AG04450 (cell line): ENCODE measurements at regions not wholly inside any gene's neighbourhood (a gene's known extent, or its start where the extent isn't known, plus 50 kb on each side); places are given as distances from the start of the nearest gene placed in this dataset.

Source experiments
- CTCF ChIA-PET: fragments of 300-600, 350-600 bp; formaldehyde crosslinking; extraction: SDS; loops from one replicate; lab custom pipeline; 2022; ENCODE audit warnings: antibody characterized with exemption, inconsistent platforms; lab: Charles Lee
- POLR2A ChIA-PET: fragments of 350-600 bp; formaldehyde crosslinking; extraction: SDS; loops from one replicate; lab custom pipeline; 2021; ENCODE audit warnings: antibody characterized with exemption, inconsistent platforms; lab: Yijun Ruan, JAX
- DNase-seq: peaks from one replicate; pipeline ENCODE4 v3.0.0-alpha.2; 2011; ENCODE audit warnings: low read depth, low spot score
- H3K27ac ChIP-seq: one replicate; pipeline ENCODE4 v1.5.1; 2012; ENCODE audit warnings: low read depth, low read length, control low read depth
- H3K27me3 ChIP-seq: one replicate; pipeline ENCODE4 v1.6.0; 2012; ENCODE audit warnings: low read length; ENCODE audit not compliant: control insufficient read depth, insufficient read depth
- H3K4me3 ChIP-seq: 2 replicates; pipeline ENCODE4 v1.5.1; 2011; ENCODE audit warnings: mild to moderate bottlenecking, low read depth, low read length, control low read depth
- H3K9me3 ChIP-seq: 2 replicates; pipeline ENCODE4 v1.5.1; 2012; ENCODE audit warnings: low read length; ENCODE audit not compliant: control insufficient read depth, insufficient read depth
- TF ChIP-seq, protein P1 (sequence below): IDR thresholded peaks from 2 replicates; pipeline ENCODE4 v1.5.1; 2011; ENCODE audit warnings: low read depth, low read length, control low read depth, inconsistent platforms

GRCh38 chr18:39007031-39007902 is 1441.7 kb upstream of the CELF4 start:
- TF ChIP-seq, protein P1, sequence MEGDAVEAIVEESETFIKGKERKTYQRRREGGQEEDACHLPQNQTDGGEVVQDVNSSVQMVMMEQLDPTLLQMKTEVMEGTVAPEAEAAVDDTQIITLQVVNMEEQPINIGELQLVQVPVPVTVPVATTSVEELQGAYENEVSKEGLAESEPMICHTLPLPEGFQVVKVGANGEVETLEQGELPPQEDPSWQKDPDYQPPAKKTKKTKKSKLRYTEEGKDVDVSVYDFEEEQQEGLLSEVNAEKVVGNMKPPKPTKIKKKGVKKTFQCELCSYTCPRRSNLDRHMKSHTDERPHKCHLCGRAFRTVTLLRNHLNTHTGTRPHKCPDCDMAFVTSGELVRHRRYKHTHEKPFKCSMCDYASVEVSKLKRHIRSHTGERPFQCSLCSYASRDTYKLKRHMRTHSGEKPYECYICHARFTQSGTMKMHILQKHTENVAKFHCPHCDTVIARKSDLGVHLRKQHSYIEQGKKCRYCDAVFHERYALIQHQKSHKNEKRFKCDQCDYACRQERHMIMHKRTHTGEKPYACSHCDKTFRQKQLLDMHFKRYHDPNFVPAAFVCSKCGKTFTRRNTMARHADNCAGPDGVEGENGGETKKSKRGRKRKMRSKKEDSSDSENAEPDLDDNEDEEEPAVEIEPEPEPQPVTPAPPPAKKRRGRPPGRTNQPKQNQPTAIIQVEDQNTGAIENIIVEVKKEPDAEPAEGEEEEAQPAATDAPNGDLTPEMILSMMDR: no peak
- ChIA-PET POLR2A (no interaction called here), CTCF (no interaction called here)
- Histone ChIP-seq H3K4me3 (no peak overlapping the region), H3K27ac (no peak overlapping the region), H3K27me3 (no peaks in the 10 kb centered on the region), H3K9me3 (no peaks in the 10 kb centered on the region)
- no peak for DNase-seq

DNA sequence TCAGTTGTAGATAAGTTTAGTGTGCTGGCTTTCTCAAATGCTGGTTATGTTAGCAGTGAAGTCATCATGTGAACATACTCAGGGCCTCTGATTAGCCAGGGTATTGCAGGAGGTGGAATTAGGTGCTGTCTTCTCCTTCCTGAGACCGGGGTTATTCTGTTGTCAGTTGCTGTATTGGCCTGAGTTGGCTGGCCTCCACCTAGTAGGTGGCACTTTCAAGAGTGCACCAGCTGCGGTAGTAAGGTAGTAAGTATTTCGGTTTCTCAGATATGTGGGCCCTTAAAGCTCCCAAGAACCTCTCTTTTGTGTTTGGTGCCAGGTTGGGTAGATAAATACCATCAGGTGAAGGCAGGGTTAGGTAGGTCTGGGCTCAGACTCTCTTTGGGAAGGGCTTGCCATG is 1430.5 kb upstream of the CELF4 start:
- ChIA-PET POLR2A (no interaction called here), CTCF (no interaction called here)
- TF ChIP-seq, protein P1: no peak
- Histone ChIP-seq H3K27me3 (no peaks in the 10 kb centered on the region), H3K4me3 (no peak overlapping the region), H3K9me3 (no peaks in the 10 kb centered on the region), H3K27ac (no peak overlapping the region)
- no peak for DNase-seq

GRCh38 chr18:38993342-38993741 is 1427.7 kb upstream of the CELF4 start:
- TF ChIP-seq, protein P1: no peak
- ChIA-PET POLR2A (no interaction called here), CTCF (no interaction called here)

GRCh38 chr18:38984968-38985367 is 1419.4 kb upstream of the CELF4 start:
- Histone ChIP-seq H3K27me3 (no peaks in the 10 kb centered on the region), H3K4me3 (no peak overlapping the region), H3K9me3 (no peaks in the 10 kb centered on the region), H3K27ac (no peak overlapping the region)
- no peak for DNase-seq
- TF ChIP-seq, protein P1: no peak
- ChIA-PET CTCF (interaction anchor here (0.6 kb wide), 1 partner anchor 1232 kb away, joined by 3 read pairs; no protein-coding TSS in a partner anchor), POLR2A (no interaction called here)

More at GRCh38 chr18:38993342-38993741, 1427.7 kb upstream of the CELF4 start:
- Histone ChIP-seq H3K27ac (no peak overlapping the region), H3K4me3 (no peak overlapping the region), H3K9me3 (no peaks in the 10 kb centered on the region), H3K27me3 (no peaks in the 10 kb centered on the region)
- no peak for DNase-seq

GRCh38 chr18:38982072-38982471 is 1416.5 kb upstream of the CELF4 start:
- POLR2A ChIA-PET: no interaction called here
- Histone ChIP-seq H3K27me3 (no peaks in the 10 kb centered on the region), H3K27ac (no peak overlapping the region), H3K9me3 (no peaks in the 10 kb centered on the region), H3K4me3 (no peak overlapping the region)
- CTCF ChIA-PET: no interaction called here
- no peak for DNase-seq
- TF ChIP-seq, protein P1: no peak
